Bronchial epithelial cell (primary cell): ENCODE measurements at regions not wholly inside any gene's neighbourhood (a gene's known extent, or its start where the extent isn't known, plus 50 kb on each side); places are given as distances from the start of the nearest gene placed in this dataset.
A peak's percentile ranks its signal among the peaks of the same experiment; 100 is the strongest.

Experiments
- DNase-seq: peaks from one replicate; pipeline ENCODE4 v3.0.0-alpha.2; 2010; ENCODE audit warnings: low read depth
- FAIRE-seq: peaks from 2 replicates; lab custom pipeline; 2011; peaks lifted over from hg19 to GRCh38; lab: Jason Lieb, UNC
- H3K27me3 ChIP-seq: 2 replicates; pipeline ENCODE4 v1.5.1; 2011; ENCODE audit warnings: low read length; ENCODE audit not compliant: control insufficient read depth, insufficient read depth
- H3K36me3 ChIP-seq: 2 replicates; pipeline ENCODE4 v1.5.1; 2011; ENCODE audit warnings: low read length; ENCODE audit not compliant: control insufficient read depth, insufficient read depth
- H3K4me3 ChIP-seq: 2 replicates; pipeline ENCODE4 v1.5.1; 2011; ENCODE audit warnings: mild to moderate bottlenecking, low read depth, low read length, control low read depth
- TF ChIP-seq, protein P1 (sequence below): IDR thresholded peaks from 2 replicates; pipeline ENCODE4 v1.5.1; 2011; ENCODE audit warnings: mild to moderate bottlenecking, moderate library complexity, low read length, control low read depth, inconsistent platforms; ENCODE audit not compliant: insufficient read depth, severe bottlenecking

- Histone ChIP-seq H3K27me3 (no peaks in the 10 kb centered on the region), H3K36me3 (no peaks in the 10 kb centered on the region), H3K4me3 (no peak overlapping the region)
- DNase-seq (no peak), FAIRE-seq (no peak)
- TF ChIP-seq, protein P1, sequence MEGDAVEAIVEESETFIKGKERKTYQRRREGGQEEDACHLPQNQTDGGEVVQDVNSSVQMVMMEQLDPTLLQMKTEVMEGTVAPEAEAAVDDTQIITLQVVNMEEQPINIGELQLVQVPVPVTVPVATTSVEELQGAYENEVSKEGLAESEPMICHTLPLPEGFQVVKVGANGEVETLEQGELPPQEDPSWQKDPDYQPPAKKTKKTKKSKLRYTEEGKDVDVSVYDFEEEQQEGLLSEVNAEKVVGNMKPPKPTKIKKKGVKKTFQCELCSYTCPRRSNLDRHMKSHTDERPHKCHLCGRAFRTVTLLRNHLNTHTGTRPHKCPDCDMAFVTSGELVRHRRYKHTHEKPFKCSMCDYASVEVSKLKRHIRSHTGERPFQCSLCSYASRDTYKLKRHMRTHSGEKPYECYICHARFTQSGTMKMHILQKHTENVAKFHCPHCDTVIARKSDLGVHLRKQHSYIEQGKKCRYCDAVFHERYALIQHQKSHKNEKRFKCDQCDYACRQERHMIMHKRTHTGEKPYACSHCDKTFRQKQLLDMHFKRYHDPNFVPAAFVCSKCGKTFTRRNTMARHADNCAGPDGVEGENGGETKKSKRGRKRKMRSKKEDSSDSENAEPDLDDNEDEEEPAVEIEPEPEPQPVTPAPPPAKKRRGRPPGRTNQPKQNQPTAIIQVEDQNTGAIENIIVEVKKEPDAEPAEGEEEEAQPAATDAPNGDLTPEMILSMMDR = no peak
Measured at GRCh38 chr2:9115229-9115628, 91.4 kb upstream of the ASAP2 start.

DNA sequence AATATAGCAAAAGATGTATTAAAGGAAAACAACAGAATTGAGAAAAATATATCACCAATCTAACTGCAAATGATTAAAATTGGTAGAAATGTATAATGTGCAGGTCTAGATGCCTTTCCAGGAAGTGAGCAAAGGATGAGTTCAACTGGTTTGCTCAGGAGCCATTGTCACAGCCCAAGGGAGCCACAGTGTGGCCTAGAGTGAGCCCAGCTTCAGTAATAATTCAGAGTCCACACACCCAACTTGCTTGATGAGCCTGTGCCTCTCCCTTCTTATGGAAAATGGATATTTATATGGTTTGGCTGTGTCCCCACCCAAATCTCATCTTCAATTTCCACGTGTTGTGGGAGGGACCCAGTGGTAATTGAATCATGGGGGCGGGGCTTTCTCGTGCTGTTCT lies 92.2 kb upstream of the ASAP2 start:
- DNase-seq = peak; percentile 50

GRCh38 chr2:9113916-9114315 lies 92.7 kb upstream of the ASAP2 start:
- TF ChIP-seq, protein P1 = no peak
- FAIRE-seq = no peak
- Histone ChIP-seq H3K27me3 (no peaks in the 10 kb centered on the region), H3K4me3 (no peak overlapping the region), H3K36me3 (no peaks in the 10 kb centered on the region)
- no peak for DNase-seq

More for the DNA sequence above, 92.2 kb upstream of the ASAP2 start:
- H3K27me3 ChIP-seq = no peaks in the 10 kb centered on the region
- no peak overlapping the region for H3K4me3 ChIP-seq
- no peak for FAIRE-seq
- H3K36me3 ChIP-seq = no peaks in the 10 kb centered on the region
- TF ChIP-seq, protein P1 = peak; percentile 40

DNA sequence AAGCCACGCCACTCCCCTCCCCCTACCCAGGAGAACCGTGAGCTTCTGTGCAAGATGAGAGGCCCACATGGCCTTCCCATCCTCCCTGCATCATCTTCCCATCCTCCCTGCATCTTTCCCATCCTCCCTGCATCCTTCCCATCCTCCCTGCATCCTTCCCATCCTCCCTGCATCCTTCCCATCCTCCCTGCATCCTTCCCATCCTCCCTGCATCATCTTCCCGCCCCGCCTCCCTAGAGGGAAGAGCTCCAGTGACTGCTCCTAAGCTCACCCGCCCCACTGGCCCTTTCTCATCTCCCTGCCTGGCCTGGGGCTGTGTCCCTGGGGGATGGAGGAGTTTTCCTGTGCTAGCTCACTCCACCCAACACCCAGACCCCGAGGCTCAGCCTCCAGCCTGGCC lies 93.3 kb upstream of the ASAP2 start:
- no peak overlapping the region for H3K4me3 ChIP-seq
- H3K27me3 ChIP-seq = no peaks in the 10 kb centered on the region
- no peaks in the 10 kb centered on the region for H3K36me3 ChIP-seq
- TF ChIP-seq, protein P1 = no peak
- DNase-seq (no peak), FAIRE-seq (no peak)

DNA sequence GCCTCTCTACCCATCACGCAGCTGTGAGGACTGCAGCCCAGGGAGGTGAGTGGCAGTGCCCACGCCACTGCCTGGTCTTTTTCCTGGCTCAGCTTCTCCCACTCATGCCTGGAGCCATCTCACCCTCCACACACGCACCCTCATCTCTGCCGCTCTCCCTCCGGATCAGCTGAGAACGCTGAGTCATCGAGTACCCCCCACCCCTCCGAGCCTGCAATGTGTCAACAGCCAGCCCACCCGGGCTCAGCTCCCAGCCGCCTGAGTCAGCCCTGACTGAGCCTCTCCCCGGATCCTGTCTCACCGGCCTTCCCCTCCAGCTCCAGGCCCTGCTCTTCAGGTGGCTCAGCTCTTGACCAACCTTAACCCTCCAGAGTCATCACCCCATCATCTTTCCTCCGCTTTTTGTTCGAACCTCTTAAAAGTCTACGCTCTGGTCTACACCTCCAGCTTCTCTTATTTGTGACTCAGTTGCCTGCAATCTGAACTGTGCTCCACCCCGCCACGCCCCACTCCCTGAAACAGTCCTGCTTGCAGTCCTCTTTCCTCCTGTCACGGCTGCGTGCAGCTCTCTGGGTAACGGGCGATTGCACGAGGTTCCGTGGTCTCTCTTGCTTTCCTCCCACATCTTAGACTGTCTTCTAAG lies 94.4 kb upstream of the ASAP2 start:
- no peak overlapping the region for H3K4me3 ChIP-seq
- no peaks in the 10 kb centered on the region for H3K27me3 ChIP-seq
- TF ChIP-seq, protein P1 = no peak
- no peaks in the 10 kb centered on the region for H3K36me3 ChIP-seq
- FAIRE-seq (peak; percentile 36), DNase-seq (peak; percentile 99)
